Stimulated activated CD4-positive, alpha-beta T cell treated with anti-CD3 and anti-CD28 coated beads, Interleukin-1b, Interleukin-23, amount 100 ng/mL, for 24 hours (primary cell): ENCODE measurements at regions not wholly inside any gene's neighbourhood (a gene's known extent, or its start where the extent isn't known, plus 50 kb on each side); places are given as distances from the start of the nearest gene placed in this dataset.
"Not testable (repeated sequence)": the region's sequence is repeated elsewhere in the genome, so short reads cannot be mapped to it uniquely, and the experiment has no call there.

Experiments used
- DNase-seq, 4 experiments: peaks; one replicate each; pipeline ENCODE4 v3.0.0-alpha.2; 2020; ENCODE audit warnings: low read depth in 4 of 4, low spot score in 1 of 4

DNA sequence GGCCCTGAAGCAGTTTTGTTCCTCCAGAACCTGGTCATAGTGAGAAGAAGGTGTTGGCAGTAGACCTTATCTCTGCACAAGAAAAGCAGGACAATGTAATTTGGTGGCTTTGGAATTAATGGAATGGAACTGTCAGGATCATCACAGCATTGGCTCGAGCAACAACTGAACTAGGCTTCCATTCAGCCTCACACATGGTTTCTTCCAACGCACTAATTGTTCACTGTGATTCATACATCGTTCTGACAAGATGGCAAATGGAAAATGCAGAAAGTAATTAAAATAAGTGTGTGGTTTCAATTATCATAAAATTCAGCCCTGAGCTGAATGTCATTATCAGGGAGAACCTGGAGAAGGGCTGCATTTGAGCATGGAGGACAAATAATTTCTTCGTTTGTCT is 80.6 kb downstream of the MFSD1 start:
- DNase-seq, result no peak

DNA sequence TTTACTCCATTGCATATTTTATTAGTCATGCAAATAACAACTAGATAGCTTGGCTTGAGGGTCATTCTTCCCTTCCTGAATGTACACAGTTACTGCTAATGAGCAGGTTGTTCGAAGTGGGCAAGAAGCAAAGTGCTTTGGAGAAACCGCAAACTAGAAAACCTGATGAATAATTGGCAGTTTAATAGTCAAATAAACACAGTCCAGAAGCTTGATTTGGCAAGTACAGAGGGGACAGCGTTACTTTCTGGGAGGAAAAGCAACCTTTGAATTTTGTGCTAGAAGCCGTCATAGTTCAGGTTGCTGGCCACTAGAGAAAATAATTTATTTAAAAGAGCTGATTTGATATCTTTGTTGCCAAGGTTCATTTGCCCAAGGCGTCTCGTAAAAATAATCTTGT is 94.9 kb downstream of the MFSD1 start:
- DNase-seq, result no peak

GRCh38 chr3:158906749-158907148 is 104.9 kb downstream of the MFSD1 start:
- no peak for DNase-seq

DNA sequence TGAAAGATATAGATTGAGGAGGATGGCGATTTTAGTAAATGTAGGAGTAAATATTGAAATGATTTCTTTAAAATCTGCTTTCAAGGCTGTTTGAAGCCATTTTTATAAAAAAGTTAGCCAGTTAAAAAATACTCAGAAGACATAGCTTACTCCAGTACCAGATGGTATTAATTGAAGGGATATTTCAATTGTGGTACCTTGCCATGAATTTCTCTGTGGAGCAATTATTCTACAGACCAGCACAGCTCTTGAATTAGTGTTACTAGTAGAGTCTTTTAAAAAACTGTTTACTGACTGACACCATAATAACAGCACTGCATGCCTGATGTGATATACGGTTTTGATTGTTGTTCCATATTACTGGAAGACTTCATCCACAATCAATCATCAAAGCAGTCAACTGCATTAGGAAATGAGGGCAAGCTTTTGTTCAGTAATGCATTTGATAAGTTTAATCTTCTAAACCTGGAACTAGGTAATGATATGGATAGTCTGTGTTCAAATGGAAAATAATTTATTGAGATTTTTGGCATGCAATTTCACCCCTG is 106.4 kb downstream of the MFSD1 start:
- no peak for DNase-seq

DNA sequence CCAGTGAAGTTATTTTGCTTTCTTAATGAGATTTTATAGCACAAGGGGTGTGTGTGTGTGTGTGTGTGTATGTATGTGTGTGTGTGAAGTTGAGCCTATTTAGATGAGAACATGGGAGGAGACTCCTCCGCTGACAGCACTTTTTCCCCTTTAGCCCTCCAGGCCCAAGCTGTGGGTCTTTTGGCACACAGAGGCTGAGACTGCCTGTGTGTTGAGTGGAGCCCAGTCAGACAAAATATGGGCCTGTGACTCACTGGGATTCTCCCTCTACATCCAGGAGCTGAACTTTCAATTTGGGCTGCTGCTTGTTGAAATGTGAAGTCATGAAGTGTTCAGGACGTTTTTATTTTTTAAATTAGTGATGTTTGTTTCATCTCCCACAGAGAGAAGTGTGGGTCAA is 108.0 kb downstream of the MFSD1 start:
- DNase-seq, result no peak

DNA sequence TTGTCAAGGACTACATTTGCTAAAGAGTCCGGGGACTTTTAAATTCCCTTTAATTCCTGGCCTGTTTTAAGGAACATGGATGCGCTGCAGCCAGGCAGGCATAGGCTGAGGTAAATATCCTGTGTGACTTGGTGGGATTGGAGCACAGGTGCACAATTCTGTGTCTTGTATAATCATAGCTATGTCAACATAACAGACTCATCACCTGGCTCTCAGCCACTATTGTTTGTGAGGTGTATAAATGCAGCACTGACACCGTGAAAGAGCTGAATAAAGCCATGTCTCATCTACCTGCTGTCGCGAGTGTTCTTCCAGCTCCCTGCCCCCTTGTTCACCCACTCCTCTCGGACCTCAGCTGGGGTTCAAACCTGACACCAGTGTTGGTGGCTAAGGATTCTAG is 109.7 kb downstream of the MFSD1 start:
- no peak for DNase-seq

- no peak for DNase-seq
Measured at GRCh38 chr3:158912188-158912587, 110.3 kb downstream of the MFSD1 start.

DNA sequence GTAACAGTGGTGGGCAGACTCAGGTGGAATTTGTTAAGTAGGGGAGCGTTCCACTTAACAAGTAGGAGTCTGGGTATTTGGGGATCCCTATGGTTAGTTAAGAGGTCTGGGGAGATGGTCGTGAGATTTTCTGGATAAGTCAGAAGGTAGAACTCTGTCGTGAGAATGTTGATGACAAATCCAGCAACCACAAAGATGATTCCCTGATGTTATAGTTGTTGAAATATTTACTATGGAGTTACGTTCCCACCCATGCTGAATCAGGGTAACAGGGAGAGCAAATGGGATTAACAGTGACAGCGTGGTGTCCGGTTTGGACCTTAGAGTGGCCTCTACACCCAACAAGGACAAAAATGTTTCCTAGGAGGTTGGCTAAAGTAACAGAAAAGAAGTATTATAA is 110.8 kb downstream of the MFSD1 start:
- DNase-seq, result no peak

DNA sequence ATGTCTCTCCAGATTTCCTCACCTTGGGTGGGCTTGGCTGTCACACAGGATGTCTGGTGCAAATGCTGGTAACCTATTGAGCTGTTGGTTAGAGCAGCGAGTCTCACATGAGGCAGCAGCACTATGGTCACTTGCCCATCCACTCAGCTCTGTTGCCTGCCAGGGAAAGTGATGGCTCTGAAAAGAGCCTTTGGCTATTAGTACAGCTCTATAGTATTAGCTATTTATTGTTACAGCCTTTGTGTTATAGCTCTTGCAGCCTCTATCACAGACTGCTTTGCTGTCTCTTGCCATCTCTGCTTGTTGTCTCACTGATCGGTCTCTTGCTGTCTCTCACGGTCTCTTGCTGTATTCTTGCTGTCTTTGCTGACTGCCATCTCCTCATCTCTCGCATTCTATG is 114.3 kb downstream of the MFSD1 start:
- DNase-seq, result no peak

DNA sequence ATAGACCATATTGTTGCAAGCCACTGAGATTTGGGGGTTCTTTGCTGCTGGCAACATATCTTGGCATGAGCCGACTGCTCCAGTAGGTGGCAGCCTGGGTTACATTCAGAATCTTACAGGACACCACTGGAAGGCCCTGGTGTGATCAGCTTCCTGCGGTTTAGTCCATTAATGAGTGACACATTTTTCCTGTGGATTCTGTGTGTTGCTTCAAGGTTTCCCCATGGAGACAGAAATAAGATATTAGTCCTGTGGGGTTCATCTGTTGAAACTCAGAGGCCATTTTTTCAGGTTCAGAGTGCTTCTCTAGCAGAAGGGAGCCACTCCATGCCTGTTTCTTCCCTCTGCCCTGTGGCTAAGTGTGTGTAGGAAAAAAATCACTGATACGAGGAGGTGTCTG is 116.2 kb downstream of the MFSD1 start:
- DNase-seq, result no peak

- DNase-seq, result no peak
Measured at GRCh38 chr3:158918451-158918850, 116.6 kb downstream of the MFSD1 start.

DNA sequence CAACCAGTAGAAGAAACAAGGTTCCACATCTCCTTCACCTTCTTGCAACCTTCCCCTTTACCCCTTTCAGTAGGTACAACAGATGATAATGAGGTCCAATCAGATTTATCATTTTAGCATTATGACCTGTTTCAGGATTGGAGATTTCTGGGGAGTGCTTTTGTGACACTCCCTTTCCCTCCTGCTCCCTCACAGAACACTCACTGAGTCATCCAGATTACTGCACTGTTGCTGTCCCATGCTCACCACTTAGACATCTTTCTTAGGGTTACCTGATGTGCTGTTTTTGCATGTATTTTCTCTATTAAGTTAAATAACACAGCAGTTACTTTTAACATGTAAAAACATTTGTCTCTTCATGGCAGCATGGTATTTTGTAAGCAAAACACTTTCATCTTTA is 118.5 kb downstream of the MFSD1 start:
- DNase-seq, result no peak

DNA sequence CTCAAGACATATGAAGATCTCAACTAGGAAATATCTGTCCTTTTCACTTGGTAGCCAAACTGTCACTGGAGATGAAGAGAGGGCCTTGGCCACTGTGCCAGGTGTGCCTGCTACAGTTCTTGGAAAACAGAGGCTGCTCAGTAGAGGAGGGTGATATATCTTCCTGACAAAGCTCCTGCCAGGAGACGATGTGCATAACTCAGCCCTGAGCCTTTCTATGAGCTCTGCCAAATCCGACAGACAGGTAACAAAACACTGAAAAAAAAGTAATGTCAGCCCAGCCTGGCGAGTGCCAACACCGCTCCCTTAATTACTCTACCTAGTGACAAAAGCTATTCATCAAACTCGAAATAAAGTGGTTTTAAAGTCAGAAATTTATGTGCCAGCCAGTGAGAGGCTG is 123.2 kb downstream of the MFSD1 start:
- DNase-seq, result no peak

- DNase-seq, result no peak
Measured at GRCh38 chr3:158925828-158926494, 124.1 kb downstream of the MFSD1 start.

- no peak for DNase-seq
Measured at GRCh38 chr3:158935846-158936245, 134.0 kb downstream of the MFSD1 start.

DNA sequence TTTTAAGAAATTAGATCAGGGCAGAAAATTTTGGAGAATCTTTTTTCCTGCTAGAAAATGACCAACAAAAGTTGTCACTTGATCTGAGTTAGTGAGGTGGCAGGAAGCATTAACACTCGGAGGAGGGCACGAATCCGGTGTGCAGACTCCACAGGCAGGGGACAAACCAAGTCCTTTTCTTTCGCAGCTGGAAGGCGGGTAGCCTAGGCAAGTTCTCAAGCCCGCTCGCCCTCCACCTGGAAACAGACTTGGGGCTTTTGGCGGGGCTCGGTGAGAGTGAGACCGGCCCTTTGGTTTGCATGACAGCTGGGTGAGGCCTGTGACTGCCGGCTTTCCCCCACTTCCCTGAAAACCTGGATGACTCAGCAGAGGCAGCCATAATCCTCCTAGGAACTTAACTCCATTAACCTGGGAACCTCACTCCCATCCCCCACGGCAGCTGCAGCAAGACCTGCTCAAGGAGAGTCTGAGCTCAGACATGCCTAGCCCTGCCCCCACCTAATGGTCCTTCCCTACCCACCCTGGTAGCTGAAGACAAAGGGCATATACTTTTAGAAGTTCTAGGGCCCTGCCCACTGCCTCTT is 134.8 kb downstream of the MFSD1 start:
- no peak for DNase-seq

- DNase-seq, result no peak
Measured at GRCh38 chr3:158950178-158950901, 148.5 kb downstream of the MFSD1 start.

DNA sequence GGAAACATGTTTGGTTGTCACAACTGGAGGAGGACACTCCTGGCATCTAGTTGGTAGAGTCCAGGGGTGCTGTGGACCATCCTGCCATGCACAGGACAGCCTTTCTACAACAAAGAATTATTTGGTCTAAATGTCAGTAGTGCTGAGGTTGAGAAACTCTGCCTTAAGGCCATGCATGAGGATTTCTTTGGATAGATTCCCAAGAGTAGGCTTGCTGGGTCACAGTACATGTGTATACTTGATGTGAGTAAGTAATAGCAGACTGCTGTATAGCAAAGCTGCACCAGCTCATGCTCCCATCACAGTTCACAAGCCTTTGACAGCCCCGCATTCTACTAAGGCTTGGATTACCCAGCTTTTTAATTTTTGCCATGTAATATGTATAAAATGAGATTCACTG is 151.3 kb downstream of the MFSD1 start:
- DNase-seq, result no peak

- no peak for DNase-seq
Measured at GRCh38 chr3:158954420-158954819, 152.6 kb downstream of the MFSD1 start.

DNA sequence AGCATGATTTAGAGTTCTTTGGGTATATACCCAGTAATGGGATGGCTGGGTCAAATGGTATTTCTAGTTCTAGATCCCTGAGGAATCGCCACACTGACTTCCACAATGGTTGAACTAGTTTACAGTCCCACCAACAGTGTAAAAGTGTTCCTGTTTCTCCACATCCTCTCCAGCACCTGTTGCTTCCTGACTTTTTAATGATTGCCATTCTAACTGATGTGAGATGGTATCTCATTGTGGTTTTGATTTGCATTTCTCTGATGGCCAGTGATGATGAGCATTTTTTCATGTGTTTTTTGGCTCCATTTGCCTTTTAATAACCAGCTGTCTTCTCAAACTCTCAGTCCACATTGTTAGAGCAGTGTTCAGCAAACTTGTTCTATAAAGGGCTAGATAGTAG is 155.9 kb downstream of the MFSD1 start:
- DNase-seq, result not testable (repeated sequence)

DNA sequence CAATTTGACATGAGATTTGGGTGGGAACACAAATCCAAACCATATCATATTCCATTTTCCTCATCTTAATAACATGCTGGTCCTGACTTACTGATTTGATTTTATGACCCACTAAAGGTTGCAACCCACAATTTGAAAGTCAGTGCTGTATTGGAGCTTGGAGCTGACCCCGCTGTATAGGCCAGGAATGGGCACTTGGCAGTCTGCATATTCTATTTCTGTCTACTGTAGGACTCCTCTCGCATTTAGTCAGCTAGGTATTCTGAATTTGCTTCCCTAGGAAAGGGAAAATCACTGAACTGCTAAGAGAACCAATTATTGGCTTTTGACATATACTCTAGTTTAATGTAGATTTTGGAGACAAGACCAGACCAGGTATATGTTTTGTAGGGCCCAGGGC is 157.0 kb downstream of the MFSD1 start:
- DNase-seq, result no peak

DNA sequence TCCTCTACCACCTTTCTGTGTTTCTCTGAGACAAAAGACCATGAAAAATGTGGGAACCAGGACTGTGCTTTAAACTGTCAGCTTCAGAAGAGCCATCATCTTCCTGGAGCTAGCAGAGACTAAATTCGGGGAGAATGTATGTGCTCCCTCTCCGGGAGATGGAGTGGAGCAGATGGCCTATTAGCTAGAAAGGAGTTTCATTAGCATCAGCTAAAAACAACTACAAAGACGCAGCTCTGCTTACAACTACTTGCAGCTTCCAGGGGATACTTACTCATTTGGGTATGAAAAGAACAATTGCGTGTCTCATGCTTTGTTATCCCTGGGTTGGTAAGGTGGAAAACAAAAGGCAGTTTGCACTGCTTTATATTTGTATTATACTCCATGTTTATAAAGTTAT is 159.6 kb downstream of the MFSD1 start:
- no peak for DNase-seq
